Adrenal gland (tissue), 9 donors: ENCODE measurements at regions not wholly inside any gene's neighbourhood (a gene's known extent, or its start where the extent isn't known, plus 50 kb on each side); places are given as distances from the start of the nearest gene placed in this dataset.
A peak's percentile ranks its signal among the peaks of the same experiment; 100 is the strongest.

Experiments used
- DNase-seq, 7 donors: peaks; one replicate each; pipeline ENCODE4 v3.0.0-alpha.2; 2019 to 2020
- H3K27ac ChIP-seq, 5 donors: fragments of 200-600 bp; sonication (generic) in 4 of 5; 1 replicate in 3 of 5; 2 replicates in 2 of 5; pipeline versions ENCODE4 v1.5.1 to v1.8.0; 2016 to 2020; ENCODE audit warnings: mild to moderate bottlenecking in 1 of 5
- H3K27me3 ChIP-seq: fragments of 200-600 bp; 2 replicates; pipeline ENCODE4 v1.8.0; 2021
- H3K36me3 ChIP-seq, 2 donors: fragments of 200-600 bp; replicated peaks in 1 of 2; 1 replicate in 1 of 2; 2 replicates in 1 of 2; pipeline versions ENCODE4 v1.5.1 to v1.8.0; 2018 to 2022
- H3K4me1 ChIP-seq, 2 donors: fragments of 200-600 bp; replicated peaks in 1 of 2; 1 replicate in 1 of 2; 2 replicates in 1 of 2; pipeline versions ENCODE4 v1.5.1 to v1.8.0; 2018 to 2021
- H3K4me3 ChIP-seq, 4 donors: fragments of 200-600 bp; sonication (generic) in 3 of 4; one replicate each; pipeline ENCODE4 v1.5.1; 2016 to 2018
- H3K9me3 ChIP-seq, 3 donors: fragments of 200-600 bp; sonication (generic) in 1 of 3; replicated peaks in 1 of 3; 1 replicate in 2 of 3; 2 replicates in 1 of 3; pipeline versions ENCODE4 v1.5.1 to v1.8.0; 2016 to 2021
- CTCF ChIP-seq, 6 experiments: fragments of 450-650 bp in 4 of 6; fragments of 200-600 bp in 2 of 6; sonication (generic) in 1 of 6; IDR thresholded peaks; 1 replicate in 5 of 6; 2 replicates in 1 of 6; pipeline versions ENCODE4 v1.5.1 to v1.8.0; 2016 to 2021; ENCODE audit warnings: antibody characterized with exemption in 6 of 6, mild to moderate bottlenecking in 2 of 6, moderate library complexity in 1 of 6
- POLR2A ChIP-seq, 2 donors: fragments of 450-650 bp; IDR thresholded peaks; one replicate each; pipeline ENCODE4 v1.6.1; 2017; ENCODE audit warnings: antibody characterized with exemption in 2 of 2, mild to moderate bottlenecking in 2 of 2, moderate library complexity in 1 of 2
- WGBS, 4 donors: extraction: QIAGEN DNeasy Blood & Tissue Kit in 2 of 4; methylation state at CpG; one replicate each; pipeline versions ENCODE4 v1.1.5 to v1.1.7; 2013 to 2017; 5-methylcytosine and 5-hydroxymethylcytosine counted together
- intact Hi-C, 2 donors: fragments of 100-400 bp; cut with DNase I; formaldehyde crosslinking; loops; one replicate each; pipeline versions ENCODE4 v1.14.1 to v1.15.0; 2022 to 2023
- donor health status: healthy with polysubstance abuse.
- donor health status: Bipolar disorder and iron deficiency.
- donor health status: DM: yes; HTN: yes; CAD: no.
- donor health status: DM: no; HTN: no; CAD: no.
- donor health status: DM: no; HTN: no; CAD: no.

- intact Hi-C loops, result loop anchor here (5.0 to 10.0 kb wide), 3 partner anchors 772 to 1102 kb away; no protein-coding TSS in a partner anchor
- Histone ChIP-seq H3K27me3 (no peaks in the 10 kb centered on the region), H3K4me3 (no peak overlapping the region), H3K27ac (no peak overlapping the region), H3K36me3 (no peaks in the 10 kb centered on the region), H3K9me3 (no peaks in the 10 kb centered on the region), H3K4me1 (peaks cover 0 to 7% of the 10 kb centered on the region in 2 donors)
- 13 to 17% (median 16%) methylated on average over 12 of the region's 12 CpGs for WGBS, 4 donors
- TF ChIP-seq POLR2A (IDR thresholded peaks at IDR 0.05) (no peak), CTCF (IDR thresholded peaks at IDR 0.05) (peak; percentile 78 to 98 (median 95))
- peak; percentile 79 to 94 (median 87) for DNase-seq
Observed at GRCh38 chr6:163956571-163957407, 542.3 kb downstream of the QKI start.

GRCh38 chr6:163955756-163956155 lies 541.2 kb downstream of the QKI start:
- H3K27ac ChIP-seq, result no peak overlapping the region

GRCh38 chr6:163955096-163955495 lies 540.6 kb downstream of the QKI start:
- no peak for DNase-seq
- Histone ChIP-seq H3K4me1 (peaks cover 0 to 7% of the 10 kb centered on the region in 2 donors), H3K27ac (no peak overlapping the region), H3K36me3 (no peaks in the 10 kb centered on the region), H3K4me3 (no peak overlapping the region), H3K9me3 (no peaks in the 10 kb centered on the region), H3K27me3 (no peaks in the 10 kb centered on the region)
- intact Hi-C loops, result loop anchor here (5.0 to 10.0 kb wide), 3 partner anchors 770 to 1100 kb away; no protein-coding TSS in a partner anchor
- TF ChIP-seq CTCF (IDR thresholded peaks at IDR 0.05), result no peak
- TF ChIP-seq POLR2A (IDR thresholded peaks at IDR 0.05), result no peak
- 87 to 100% (median 89%) methylated on average over 4 of the region's 4 CpGs for WGBS, 4 donors

More at GRCh38 chr6:163955756-163956155, 541.2 kb downstream of the QKI start:
- H3K4me3 ChIP-seq, result no peak overlapping the region
- peaks cover 0 to 7% of the 10 kb centered on the region in 2 donors for H3K4me1 ChIP-seq
- no peak for TF ChIP-seq CTCF (IDR thresholded peaks at IDR 0.05)
- TF ChIP-seq POLR2A (IDR thresholded peaks at IDR 0.05), result no peak
- H3K36me3 ChIP-seq, result no peaks in the 10 kb centered on the region
- 93 to 98% (median 96%) methylated on average over 4 of the region's 4 CpGs for WGBS, 4 donors
- H3K27me3 ChIP-seq, result no peaks in the 10 kb centered on the region
- intact Hi-C loops, result loop anchor here (5.0 to 10.0 kb wide), 3 partner anchors 771 to 1101 kb away; no protein-coding TSS in a partner anchor
- DNase-seq, result no peak
- H3K9me3 ChIP-seq, result no peaks in the 10 kb centered on the region

GRCh38 chr6:163954088-163954775 lies 539.7 kb downstream of the QKI start:
- TF ChIP-seq CTCF (IDR thresholded peaks at IDR 0.05), result no peak
- no peak for TF ChIP-seq POLR2A (IDR thresholded peaks at IDR 0.05)
- no peak overlapping the region for H3K27ac ChIP-seq
- no peaks in the 10 kb centered on the region for H3K36me3 ChIP-seq
- peaks cover 0 to 7% of the 10 kb centered on the region in 2 donors for H3K4me1 ChIP-seq
- intact Hi-C loops, result loop anchor here in 1 of 2 donors (10.0 kb wide), 2 partner anchors 769 to 1099 kb away; no protein-coding TSS in a partner anchor
- 77 to 82% (median 79%) methylated on average over 5 of the region's 5 CpGs for whole genome bisulfite sequencing, 4 donors
- H3K4me3 ChIP-seq, result no peak overlapping the region
- H3K27me3 ChIP-seq, result no peaks in the 10 kb centered on the region
- no peak for DNase-seq
- no peaks in the 10 kb centered on the region for H3K9me3 ChIP-seq
